ENCODE measurements at regions not wholly inside any gene's neighbourhood (a gene's known extent, or its start where the extent isn't known, plus 50 kb on each side); places are given as distances from the start of the nearest gene placed in this dataset.

DNA sequence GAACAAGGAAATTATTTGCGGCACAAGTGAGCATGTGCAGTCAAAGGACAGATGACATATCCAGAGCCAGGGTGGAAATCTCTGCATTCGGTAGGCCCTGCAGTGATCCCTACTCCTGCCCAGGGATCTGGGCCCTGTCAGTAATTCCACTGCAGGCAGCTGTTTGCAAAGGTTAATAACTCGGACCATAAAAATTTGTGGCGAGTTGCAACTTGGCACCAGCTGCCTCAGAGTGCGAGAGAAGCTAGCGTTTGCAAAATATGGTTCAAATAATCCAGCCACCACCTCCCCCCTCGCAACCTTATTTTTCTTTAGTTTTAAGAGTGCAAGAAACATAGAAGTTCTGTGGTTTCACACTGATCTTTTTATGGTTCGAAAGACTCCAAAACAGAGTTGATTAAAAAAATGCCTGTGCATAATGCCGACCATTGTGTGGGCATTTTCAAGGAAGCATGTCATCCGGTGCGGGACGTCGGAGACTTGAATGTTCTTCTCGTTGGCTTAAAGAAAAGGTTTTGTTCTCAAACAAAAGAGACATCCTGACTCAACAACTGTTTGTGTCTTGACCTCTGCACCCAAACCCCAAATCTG lies 224.5 kb downstream of the BCL11B start:
- no peak for TF ChIP-seq MXI1 (IDR thresholded peaks at IDR 0.05; ENCODE audit: borderline replicate concordance, low read depth, low read length)
- TF ChIP-seq, protein P1, sequence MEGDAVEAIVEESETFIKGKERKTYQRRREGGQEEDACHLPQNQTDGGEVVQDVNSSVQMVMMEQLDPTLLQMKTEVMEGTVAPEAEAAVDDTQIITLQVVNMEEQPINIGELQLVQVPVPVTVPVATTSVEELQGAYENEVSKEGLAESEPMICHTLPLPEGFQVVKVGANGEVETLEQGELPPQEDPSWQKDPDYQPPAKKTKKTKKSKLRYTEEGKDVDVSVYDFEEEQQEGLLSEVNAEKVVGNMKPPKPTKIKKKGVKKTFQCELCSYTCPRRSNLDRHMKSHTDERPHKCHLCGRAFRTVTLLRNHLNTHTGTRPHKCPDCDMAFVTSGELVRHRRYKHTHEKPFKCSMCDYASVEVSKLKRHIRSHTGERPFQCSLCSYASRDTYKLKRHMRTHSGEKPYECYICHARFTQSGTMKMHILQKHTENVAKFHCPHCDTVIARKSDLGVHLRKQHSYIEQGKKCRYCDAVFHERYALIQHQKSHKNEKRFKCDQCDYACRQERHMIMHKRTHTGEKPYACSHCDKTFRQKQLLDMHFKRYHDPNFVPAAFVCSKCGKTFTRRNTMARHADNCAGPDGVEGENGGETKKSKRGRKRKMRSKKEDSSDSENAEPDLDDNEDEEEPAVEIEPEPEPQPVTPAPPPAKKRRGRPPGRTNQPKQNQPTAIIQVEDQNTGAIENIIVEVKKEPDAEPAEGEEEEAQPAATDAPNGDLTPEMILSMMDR (conservative IDR thresholded peaks at IDR 0.05; ENCODE audit: low read depth, low read length): no peak
- no peak for TF ChIP-seq CEBPB (IDR thresholded peaks at IDR 0.05; ENCODE audit: low read depth, low read length)
- TF ChIP-seq RFX5 (IDR thresholded peaks at IDR 0.05; ENCODE audit: low read depth, low read length): no peak
- TF ChIP-seq POLR2A (IDR thresholded peaks at IDR 0.05; ENCODE audit: low read depth, low read length): no peak

Data from IMR-90 (cell line).